ENCODE measurements at regions not wholly inside any gene's neighbourhood (a gene's known extent, or its start where the extent isn't known, plus 50 kb on each side); places are given as distances from the start of the nearest gene placed in this dataset.
"Not testable (repeated sequence)": the region's sequence is repeated elsewhere in the genome, so short reads cannot be mapped to it uniquely, and the experiment has no call there.

DNA sequence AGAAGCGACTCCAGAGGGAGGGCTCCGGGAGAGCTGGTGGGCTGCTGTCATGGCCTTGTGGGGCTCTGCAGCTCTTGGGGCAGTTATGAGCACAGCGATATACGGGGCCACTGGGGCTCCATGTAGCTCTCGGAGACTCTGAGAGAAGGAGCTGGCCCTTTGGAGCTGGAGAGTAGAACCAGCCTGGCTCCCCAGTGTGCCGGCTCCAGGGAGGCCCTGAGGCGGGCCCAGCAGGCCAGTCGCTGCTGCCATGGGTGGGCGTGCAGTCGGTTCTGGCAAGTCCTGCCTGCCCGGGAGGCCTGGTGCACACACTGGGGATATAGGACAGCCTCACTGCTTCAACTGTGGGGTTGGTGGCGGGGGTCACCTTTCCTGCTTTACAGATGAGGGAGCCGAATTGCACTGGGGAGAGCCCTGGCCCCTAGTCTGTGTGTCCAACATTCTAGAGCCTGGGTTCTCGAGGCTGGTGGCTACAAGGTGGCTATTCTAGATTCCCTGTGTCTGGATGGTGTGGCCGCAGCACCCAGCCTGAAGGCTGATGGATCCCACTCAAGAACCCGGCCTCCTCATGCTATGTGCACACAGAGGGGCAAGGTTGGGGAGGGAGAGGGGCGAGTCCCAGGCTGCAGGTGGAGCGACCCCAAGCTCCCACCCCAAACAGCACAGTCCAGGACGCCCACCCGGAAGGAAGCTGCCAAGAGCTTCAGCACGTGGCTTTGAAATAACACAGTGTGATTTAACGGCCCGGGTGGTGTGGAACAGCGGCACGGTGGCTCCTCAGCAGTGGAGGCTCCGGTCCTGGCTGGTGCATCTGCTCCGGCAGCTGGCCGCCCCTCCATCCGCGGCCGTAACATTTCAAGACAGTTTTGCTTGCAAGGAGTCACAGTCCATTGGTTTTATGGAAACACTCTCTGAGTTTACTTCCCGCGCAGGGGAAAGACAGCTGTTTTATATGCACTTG, 188.3 kb upstream of the C14orf180 start:
- no peak for DNase-seq

DNA sequence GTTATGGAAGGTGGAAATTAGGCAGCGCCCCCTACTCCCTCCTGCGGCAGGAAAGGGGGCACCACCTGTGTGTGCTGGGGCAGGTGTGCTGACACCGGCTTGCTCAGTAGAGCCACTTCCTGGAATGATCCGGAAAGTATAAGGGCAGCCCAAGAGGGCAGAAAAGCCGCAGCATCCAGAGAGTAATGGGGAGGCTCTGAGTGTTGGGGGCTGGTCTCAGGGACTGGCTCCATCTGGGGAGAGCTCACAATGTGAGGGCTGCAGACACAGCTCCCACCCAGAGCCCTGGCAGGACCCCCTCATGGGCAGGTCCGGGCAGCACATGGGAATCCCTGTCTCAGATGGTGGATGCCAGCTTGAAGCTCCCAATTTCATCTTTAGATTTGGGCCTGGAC, 187.6 kb upstream of the C14orf180 start:
- no peak for DNase-seq

- DNase-seq, result no peak
These were observed 187.0 kb upstream of the C14orf180 start for GRCh38 chr14:104392396-104393198.

GRCh38 chr14:104393199-104393897, 186.2 kb upstream of the C14orf180 start:
- no peak for DNase-seq

GRCh38 chr14:104393898-104394381, 185.6 kb upstream of the C14orf180 start:
- DNase-seq, result peak; percentile 56

DNA sequence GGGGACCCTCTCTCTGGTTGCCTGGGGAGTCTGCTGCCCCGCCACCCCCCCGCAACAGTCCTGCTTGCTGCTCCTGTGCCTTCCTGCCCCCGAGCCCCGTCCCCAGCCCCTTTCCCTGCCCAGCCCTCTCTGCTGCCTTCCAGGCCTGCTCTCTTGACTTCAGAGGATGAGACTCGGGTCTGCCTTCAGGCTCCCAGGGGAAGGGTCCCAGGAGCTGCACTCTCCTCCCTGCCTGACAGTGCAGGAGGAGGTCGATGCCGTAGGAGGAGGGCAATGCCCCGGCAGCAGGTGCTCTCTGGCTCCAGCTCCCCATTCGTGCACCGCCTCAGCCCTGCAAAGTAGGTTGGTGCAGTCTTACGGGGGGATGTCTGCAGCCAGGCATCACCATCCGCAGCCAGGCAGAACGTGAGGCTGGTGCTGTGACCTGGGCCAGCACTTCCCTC, 185.1 kb upstream of the C14orf180 start:
- no peak for DNase-seq

DNA sequence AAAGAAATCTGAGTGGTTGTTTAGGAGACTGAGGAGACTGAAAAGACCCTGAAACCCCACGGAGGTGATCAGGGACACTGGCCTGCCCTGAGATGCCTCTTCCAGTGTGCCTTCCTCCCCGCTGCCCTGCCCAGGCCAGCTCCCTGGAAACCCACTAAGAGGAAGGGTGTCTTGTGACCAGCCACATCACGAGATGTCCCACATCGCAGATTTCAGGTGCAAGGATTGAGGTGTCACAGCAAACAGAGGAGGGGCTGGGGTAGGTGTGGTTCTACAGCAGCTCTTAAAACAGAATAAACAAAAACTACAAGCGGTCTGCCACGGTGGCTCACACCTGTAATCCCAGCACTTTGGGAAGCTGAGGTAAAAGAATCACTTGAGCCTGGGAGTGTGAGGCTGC, 184.3 kb upstream of the C14orf180 start:
- no peak for DNase-seq

- DNase-seq, result no peak
These were observed 183.5 kb upstream of the C14orf180 start for GRCh38 chr14:104395941-104396681.

GRCh38 chr14:104396682-104397470, 182.7 kb upstream of the C14orf180 start:
- DNase-seq, result no peak

- DNase-seq, result no peak
These were observed 181.6 kb upstream of the C14orf180 start for GRCh38 chr14:104397956-104398355.

GRCh38 chr14:104398656-104399055, 180.9 kb upstream of the C14orf180 start:
- DNase-seq, result no peak

DNA sequence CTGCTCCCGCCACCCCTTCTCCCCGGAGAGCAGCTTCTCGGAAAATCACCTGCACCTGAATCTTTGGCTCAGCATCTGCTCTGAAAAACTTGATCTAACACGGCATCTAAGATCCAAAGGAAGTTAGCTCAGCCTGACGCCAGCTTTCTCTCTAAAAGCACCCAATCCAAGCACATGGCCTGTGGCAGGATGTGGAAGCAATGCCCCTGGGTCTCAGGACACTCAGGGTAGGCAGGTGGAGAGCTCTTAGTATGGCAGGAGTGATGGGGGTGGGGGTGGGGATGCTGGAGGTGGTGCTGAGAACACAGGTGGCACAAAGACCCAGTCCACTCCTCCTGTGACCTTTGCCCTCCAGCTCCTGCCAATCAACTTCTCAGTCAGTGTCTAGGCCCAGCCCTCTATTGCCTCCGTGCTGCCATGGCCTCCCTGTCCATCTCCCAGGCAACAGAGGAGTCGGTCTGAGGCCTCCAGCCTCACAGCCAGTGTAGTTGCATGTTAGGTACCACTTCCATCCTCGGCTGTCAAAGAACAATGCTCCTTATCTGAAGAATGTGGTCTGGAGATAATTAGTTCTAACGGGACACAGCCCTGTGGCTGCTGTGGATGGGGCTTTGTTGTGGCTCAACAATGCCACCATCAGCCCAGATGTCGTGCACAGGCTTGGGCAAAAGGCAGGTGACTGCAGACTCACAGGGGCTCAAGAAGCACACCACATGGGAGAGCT, 180.0 kb upstream of the C14orf180 start:
- no peak for DNase-seq

DNA sequence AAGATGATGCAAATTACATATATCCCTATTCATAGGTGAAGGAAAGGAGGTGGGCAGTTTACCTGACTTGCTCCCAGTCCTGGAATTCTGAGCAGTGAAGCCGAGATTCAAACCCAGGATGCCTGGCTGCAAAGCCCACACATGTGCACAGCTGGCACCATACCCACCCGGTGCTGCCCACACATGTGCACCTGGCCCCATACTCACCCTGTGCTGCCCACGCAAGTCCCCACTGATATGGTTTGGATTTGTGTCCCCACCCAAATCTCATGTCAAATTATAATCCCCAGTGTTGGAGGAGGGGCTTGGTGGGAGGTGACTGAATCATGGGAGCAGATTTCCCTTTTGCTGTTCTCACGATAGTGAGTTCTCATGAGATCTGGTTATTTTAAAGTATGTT, 179.2 kb upstream of the C14orf180 start:
- no peak for DNase-seq

DNA sequence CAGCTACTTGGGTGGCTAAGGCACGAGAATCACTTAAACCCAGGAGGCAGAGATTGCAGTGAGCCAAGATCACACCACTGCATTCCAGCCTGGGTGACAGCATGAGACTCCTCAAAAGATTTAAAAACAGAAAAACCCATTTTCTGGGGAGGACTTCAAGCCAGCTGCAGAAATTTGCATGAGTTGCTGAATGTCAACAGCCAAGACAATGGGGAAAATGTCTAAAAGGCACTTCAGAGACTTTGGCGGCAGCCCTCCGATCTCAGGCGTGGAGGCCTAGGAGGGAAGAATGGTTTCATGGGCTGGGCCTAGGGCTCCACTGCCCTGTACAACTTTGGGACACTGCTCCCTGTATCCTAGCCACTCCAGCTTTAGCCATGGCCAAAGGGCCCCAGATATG, 177.8 kb upstream of the C14orf180 start:
- DNase-seq, result no peak

DNA sequence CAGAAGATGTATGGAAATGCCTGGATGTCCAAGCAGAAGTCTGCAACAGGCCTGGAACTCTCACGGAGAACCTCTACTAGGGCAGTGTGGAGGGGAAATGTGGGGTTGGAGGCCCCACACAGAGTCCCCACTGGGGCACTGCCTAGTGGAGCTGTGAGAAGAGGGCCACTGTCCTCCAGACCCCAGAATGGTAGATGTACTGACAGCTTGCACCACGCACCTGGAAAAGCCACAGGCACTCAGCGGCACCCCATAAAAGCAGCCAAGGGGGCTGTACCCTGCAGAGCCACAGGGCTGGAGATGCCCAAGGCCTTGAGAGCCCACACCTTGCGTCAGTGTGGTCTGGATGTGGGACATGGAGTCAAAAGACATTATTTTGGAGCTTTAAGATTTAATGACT, 177.3 kb upstream of the C14orf180 start:
- DNase-seq, result not testable (repeated sequence)

- DNase-seq, result no peak
These were observed 175.9 kb upstream of the C14orf180 start for GRCh38 chr14:104403421-104404220.

DNA sequence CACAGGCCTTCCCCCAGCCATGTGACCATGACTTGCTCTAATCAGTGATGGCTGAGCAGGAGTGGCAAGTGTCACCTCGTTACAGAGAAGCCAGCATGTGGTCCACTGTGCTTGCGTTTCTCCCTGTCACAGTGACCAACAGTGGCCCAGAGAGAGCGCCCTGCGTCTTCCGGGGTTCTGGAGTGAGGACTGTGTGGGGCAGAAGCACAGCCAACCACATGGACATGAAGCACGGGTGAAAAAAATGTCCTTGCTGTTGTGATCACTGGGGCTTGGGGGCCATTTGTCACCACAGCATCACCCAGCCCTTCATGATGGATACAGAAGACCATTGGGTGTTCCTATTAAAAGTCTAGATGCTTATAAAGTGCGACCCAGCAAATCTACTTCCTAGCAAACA, 174.6 kb upstream of the C14orf180 start:
- DNase-seq, result no peak

DNA sequence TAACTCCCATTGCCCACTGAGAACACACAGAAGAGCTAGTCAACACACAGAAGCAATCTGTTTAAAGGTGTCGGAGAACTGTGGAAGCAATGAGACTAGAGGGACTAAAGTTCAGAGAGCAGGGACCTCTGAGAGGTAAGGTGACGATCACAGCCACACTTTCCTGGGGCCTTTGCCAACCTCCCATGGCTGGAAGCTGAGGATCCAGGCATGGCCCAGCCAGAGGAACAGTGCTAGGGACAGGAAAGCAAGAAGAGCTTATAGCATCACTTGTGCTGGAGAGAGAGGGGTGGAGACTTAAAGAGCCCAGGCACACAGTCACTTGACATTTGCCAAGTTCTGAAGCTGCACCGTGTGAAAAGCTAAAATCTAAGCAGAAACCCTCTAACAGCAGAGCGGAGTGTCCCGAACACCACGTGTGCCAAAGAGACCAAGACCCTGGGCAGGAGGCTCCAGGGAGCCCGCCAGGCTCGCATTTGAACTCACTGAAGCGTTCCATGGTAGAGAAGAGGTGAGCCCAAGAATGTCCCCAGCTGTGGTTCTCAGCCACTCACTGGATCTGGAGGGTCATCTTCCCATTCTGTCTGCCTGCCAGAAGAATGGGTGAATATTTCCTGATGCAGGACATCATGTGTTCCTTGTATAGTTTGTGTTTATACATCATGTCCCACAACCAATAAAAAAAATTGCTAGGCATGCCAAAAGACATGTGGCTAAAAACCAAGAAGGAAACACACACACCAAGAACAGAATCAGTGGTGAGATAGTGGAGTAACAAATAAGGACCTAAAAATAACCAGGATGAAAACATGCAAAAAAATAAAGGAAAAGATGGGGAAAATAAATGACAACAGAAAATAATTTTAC, 174.0 kb upstream of the C14orf180 start:
- DNase-seq, result no peak

- no peak for DNase-seq
These were observed 172.7 kb upstream of the C14orf180 start for GRCh38 chr14:104406831-104407230.
